SU-DHL-6 (cell line): ENCODE measurements at regions not wholly inside any gene's neighbourhood (a gene's known extent, or its start where the extent isn't known, plus 50 kb on each side); places are given as distances from the start of the nearest gene placed in this dataset.

Source experiments
- H2AFZ ChIP-seq: fragments of 200-600 bp; sonication (generic); 2 replicates; pipeline ENCODE4 v1.6.1; 2014; ENCODE audit warnings: low read depth, mild to moderate bottlenecking, moderate library complexity, mixed read lengths, antibody characterized with exemption, low read length; ENCODE audit not compliant: severe bottlenecking
- H3F3A ChIP-seq: fragments of 200-600 bp; shearing (Covaris generic); 2 replicates; pipeline ENCODE4 v1.6.0; 2016; ENCODE audit warnings: antibody characterized with exemption, mild to moderate bottlenecking; ENCODE audit not compliant: insufficient read depth
- H3K27ac ChIP-seq: fragments of 200-600 bp; sonication (generic); 2 replicates; pipeline ENCODE4 v1.5.1; 2016; ENCODE audit warnings: low read depth, mild to moderate bottlenecking, low read length, moderate library complexity, mixed read lengths
- H3K27me3 ChIP-seq: fragments of 200-600 bp; sonication (generic), shearing (Covaris generic); 2 replicates; pipeline ENCODE4 v1.6.0; 2014; ENCODE audit warnings: mild to moderate bottlenecking, low read length
- H3K36me3 ChIP-seq: fragments of 200-600 bp; sonication (generic); 2 replicates; pipeline ENCODE4 v1.6.1; 2014; ENCODE audit warnings: mild to moderate bottlenecking, low read length, mixed read lengths
- H3K4me2 ChIP-seq: fragments of 300-600, 200-600 bp; shearing (Covaris generic), sonication (generic); 2 replicates; pipeline ENCODE4 v1.6.0; 2014; ENCODE audit warnings: low read length, low read depth, mild to moderate bottlenecking; ENCODE audit not compliant: poor library complexity, severe bottlenecking
- H3K4me3 ChIP-seq: fragments of 200-600 bp; sonication (generic); 2 replicates; pipeline ENCODE4 v1.5.1; 2014; ENCODE audit warnings: antibody characterized with exemption, low read length, mild to moderate bottlenecking, mixed read lengths; ENCODE audit not compliant: insufficient read depth, poor library complexity, severe bottlenecking
- H3K79me2 ChIP-seq: fragments of 200-600 bp; sonication (generic); 2 replicates; pipeline ENCODE4 v1.6.1; 2014; ENCODE audit warnings: mild to moderate bottlenecking, low read length, moderate library complexity; ENCODE audit not compliant: insufficient read depth
- H3K9ac ChIP-seq: fragments of 200-600 bp; sonication (generic); 2 replicates; pipeline ENCODE4 v1.7.0; 2014; ENCODE audit warnings: mild to moderate bottlenecking, low read length
- H3K9me2 ChIP-seq: fragments of 200-600 bp; sonication (generic); replicated peaks from 2 replicates; pipeline ENCODE4 v1.6.1; 2014; ENCODE audit warnings: low read length; ENCODE audit not compliant: insufficient read depth
- H3K9me3 ChIP-seq: fragments of 200-600 bp; sonication (generic); 2 replicates; pipeline ENCODE4 v1.6.1; 2014; ENCODE audit warnings: low read length, mixed read lengths; ENCODE audit not compliant: insufficient read depth
- H4K20me1 ChIP-seq: fragments of 200-600 bp; sonication (generic); 2 replicates; pipeline ENCODE4 v1.6.1; 2014; ENCODE audit warnings: low read depth, mild to moderate bottlenecking, antibody characterized with exemption, low read length, moderate library complexity, mixed read lengths
- EZH2phosphoT487 ChIP-seq: fragments of 200-600 bp; sonication (generic), shearing (Covaris generic); conservative IDR thresholded peaks from 2 replicates; pipeline ENCODE4 v1.6.1; 2018; ENCODE audit warnings: mild to moderate bottlenecking, antibody characterized with exemption, low read length, moderate library complexity, mixed read lengths
- TF ChIP-seq, protein P1 (sequence below): fragments of 200-600 bp; sonication (generic); IDR thresholded peaks from one replicate; pipeline ENCODE4 v1.5.1; 2017; ENCODE audit warnings: antibody characterized with exemption, mild to moderate bottlenecking, low read length, moderate library complexity; ENCODE audit not compliant: insufficient read depth, poor library complexity, severe bottlenecking

DNA sequence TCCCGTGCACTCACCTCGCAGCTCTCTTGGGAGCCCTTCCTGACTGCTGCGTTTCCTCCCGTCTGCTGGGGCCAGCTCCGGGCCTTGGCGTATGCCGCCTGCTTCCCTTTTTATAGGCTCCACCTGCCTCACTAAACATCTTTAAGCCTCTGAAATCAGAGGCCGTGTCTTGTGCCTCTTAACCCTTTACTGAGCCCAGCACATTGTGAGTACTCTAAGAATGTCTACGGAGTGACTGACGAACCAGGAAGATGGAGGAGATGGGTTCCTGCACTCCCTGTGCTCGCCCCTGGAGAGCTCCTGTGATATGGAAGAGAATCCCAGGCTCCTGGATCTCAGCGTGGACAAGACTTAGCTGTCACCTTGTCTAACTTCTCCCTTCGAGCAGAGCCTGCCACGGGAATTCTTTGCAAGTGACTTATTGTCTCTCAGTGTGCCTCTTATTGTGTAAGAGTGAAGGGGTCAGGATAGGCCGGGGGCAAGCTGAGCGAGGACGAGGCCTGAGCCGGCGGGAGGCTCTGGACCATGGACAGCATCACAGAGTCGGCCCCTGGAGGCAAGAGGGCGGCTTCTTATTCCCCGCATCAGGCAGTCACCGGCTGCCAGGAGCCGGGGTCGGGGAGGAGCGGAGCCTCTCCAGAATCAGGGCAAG is 70.9 kb upstream of the CCDC167 start:
- Histone ChIP-seq H3K27ac (no peak overlapping the region), H3K9me2 (no peaks in the 10 kb centered on the region), H3K27me3 (no peaks in the 10 kb centered on the region), H3K9me3 (no peaks in the 10 kb centered on the region), H3K4me3 (no peak overlapping the region), H2AFZ (no peak overlapping the region), H3F3A (no peaks in the 10 kb centered on the region), H3K9ac (no peak overlapping the region), H3K79me2 (no peaks in the 10 kb centered on the region), H3K36me3 (no peaks in the 10 kb centered on the region), H3K4me2 (no peak overlapping the region), H4K20me1 (no peaks in the 10 kb centered on the region)
- TF ChIP-seq EZH2phosphoT487 = no peak
- TF ChIP-seq, protein P1, sequence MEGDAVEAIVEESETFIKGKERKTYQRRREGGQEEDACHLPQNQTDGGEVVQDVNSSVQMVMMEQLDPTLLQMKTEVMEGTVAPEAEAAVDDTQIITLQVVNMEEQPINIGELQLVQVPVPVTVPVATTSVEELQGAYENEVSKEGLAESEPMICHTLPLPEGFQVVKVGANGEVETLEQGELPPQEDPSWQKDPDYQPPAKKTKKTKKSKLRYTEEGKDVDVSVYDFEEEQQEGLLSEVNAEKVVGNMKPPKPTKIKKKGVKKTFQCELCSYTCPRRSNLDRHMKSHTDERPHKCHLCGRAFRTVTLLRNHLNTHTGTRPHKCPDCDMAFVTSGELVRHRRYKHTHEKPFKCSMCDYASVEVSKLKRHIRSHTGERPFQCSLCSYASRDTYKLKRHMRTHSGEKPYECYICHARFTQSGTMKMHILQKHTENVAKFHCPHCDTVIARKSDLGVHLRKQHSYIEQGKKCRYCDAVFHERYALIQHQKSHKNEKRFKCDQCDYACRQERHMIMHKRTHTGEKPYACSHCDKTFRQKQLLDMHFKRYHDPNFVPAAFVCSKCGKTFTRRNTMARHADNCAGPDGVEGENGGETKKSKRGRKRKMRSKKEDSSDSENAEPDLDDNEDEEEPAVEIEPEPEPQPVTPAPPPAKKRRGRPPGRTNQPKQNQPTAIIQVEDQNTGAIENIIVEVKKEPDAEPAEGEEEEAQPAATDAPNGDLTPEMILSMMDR = no peak

DNA sequence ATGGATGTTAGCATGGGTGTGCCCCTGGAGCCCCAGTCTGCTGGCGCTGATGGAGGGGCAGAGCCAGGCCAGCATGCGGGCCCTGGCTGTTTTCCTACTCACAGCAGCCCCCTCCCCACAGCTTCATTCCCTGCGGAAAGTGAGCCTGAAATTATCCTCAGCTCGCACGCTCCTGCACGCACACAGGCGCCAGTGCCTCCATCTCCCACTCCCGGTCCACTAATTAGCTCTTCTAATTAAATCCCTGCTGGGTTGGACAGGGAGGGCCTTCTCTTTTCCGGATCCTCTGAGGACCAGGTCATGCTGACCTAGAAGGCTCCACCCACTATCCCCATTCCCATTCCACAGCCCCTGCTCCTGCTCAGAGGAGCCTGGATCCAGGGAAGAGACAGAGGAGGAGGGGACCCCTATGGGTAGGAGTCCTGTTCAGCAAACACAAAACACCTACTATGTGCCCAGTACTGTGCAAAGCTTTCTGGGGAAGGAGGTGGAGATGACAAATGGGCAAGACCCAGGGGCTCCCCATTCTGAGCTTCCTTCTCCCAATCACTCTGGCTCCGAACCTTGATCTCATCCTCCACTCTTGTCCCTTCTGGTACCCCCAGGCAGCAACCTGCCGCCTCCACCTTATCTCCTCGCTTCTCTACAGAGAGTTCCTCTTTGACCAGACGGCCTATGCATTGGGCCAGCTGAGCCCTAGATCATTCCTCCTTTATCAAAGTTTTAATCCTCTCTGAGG is 70.2 kb upstream of the CCDC167 start:
- no peaks in the 10 kb centered on the region for H3K27me3 ChIP-seq
- no peaks in the 10 kb centered on the region for H3K36me3 ChIP-seq
- H3K9ac ChIP-seq = no peak overlapping the region
- no peak overlapping the region for H3K4me3 ChIP-seq
- H3K79me2 ChIP-seq = no peaks in the 10 kb centered on the region
- no peak overlapping the region for H2AFZ ChIP-seq
- no peak overlapping the region for H3K4me2 ChIP-seq
- H3F3A ChIP-seq = no peaks in the 10 kb centered on the region
- no peak for TF ChIP-seq EZH2phosphoT487
- TF ChIP-seq, protein P1 = no peak
- no peaks in the 10 kb centered on the region for H3K9me2 ChIP-seq
- no peaks in the 10 kb centered on the region for H3K9me3 ChIP-seq
- no peaks in the 10 kb centered on the region for H4K20me1 ChIP-seq
- H3K27ac ChIP-seq = no peak overlapping the region

DNA sequence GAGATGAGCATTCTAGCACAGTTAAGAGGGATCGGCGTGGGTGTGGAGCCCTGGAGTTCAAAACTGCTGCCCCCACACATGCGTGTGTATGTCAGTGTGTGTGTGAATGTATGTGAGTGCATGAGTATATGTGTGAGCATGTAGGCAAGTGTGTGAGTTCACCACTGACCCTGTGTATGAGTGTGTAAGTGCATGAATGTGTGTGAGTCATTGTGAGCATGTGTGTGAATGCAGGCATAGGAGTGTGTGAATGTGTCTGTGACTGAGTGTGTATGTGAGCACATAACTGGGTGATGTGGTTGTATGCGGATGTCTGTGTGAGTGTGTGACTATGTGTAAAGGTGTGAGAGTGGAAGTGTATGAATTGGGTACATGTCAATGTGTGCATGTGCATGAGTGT is 69.6 kb upstream of the CCDC167 start:
- Histone ChIP-seq H4K20me1 (no peaks in the 10 kb centered on the region), H2AFZ (no peak overlapping the region), H3K4me3 (no peak overlapping the region), H3K9me2 (no peaks in the 10 kb centered on the region), H3K9ac (no peak overlapping the region), H3K79me2 (no peaks in the 10 kb centered on the region), H3F3A (no peaks in the 10 kb centered on the region), H3K4me2 (no peak overlapping the region), H3K36me3 (no peaks in the 10 kb centered on the region), H3K27me3 (no peaks in the 10 kb centered on the region), H3K9me3 (no peaks in the 10 kb centered on the region), H3K27ac (no peak overlapping the region)
- no peak for TF ChIP-seq EZH2phosphoT487
- TF ChIP-seq, protein P1 = no peak
